CD8-positive, alpha-beta memory T cell (primary cell): ENCODE measurements at regions not wholly inside any gene's neighbourhood (a gene's known extent, or its start where the extent isn't known, plus 50 kb on each side); places are given as distances from the start of the nearest gene placed in this dataset.
A peak's percentile ranks its signal among the peaks of the same experiment; 100 is the strongest.
"Not testable (repeated sequence)": the region's sequence is repeated elsewhere in the genome, so short reads cannot be mapped to it uniquely, and the experiment has no call there.

Source experiments
- CTCF ChIA-PET: fragments of 350-600 bp; sonication (Branson Sonifier 250); formaldehyde crosslinking; loops from one replicate; lab custom pipeline; 2021; ENCODE audit warnings: antibody characterized with exemption; lab: Charles Lee
- POLR2A ChIA-PET: fragments of 350-600 bp; sonication (Branson Sonifier 250); formaldehyde crosslinking; loops from one replicate; lab custom pipeline; 2021; ENCODE audit warnings: antibody characterized with exemption; lab: Charles Lee
- DNase-seq, 5 donors: peaks; one replicate each; pipeline versions ENCODE4 v3.0.0 to v3.0.0-alpha.2; 2020 to 2022; ENCODE audit warnings: mixed read lengths in 1 of 5
- H3K27ac ChIP-seq: one replicate; pipeline ENCODE4 v1.7.0; 2013; ENCODE audit warnings: low read depth, mild to moderate bottlenecking, low read length, moderate library complexity
- H3K27me3 ChIP-seq: 2 replicates; pipeline ENCODE4 v1.7.0; 2013; ENCODE audit warnings: low read length, mild to moderate bottlenecking; ENCODE audit not compliant: insufficient read depth, poor library complexity, severe bottlenecking
- H3K36me3 ChIP-seq: 2 replicates; pipeline ENCODE4 v1.7.0; 2013; ENCODE audit warnings: mild to moderate bottlenecking, low read length, moderate library complexity; ENCODE audit not compliant: insufficient read depth
- H3K4me1 ChIP-seq: 2 replicates; pipeline ENCODE4 v1.7.0; 2013; ENCODE audit warnings: mild to moderate bottlenecking, low read length, moderate library complexity; ENCODE audit not compliant: insufficient read depth
- H3K4me3 ChIP-seq: 2 replicates; pipeline ENCODE4 v1.7.0; 2013; ENCODE audit warnings: mild to moderate bottlenecking, low read length
- H3K9me3 ChIP-seq: 2 replicates; pipeline ENCODE4 v1.7.0; 2013; ENCODE audit warnings: mild to moderate bottlenecking, low read length
- H3K27ac Mint-ChIP-seq, 8 donors: one replicate each; pipeline ENCODE4 v1.8.0; 2020 to 2021; ENCODE audit warnings: mixed read lengths in 8 of 8, mild to moderate bottlenecking in 6 of 8, inconsistent platforms in 3 of 8, moderate library complexity in 3 of 8
- H3K27me3 Mint-ChIP-seq, 2 donors: one replicate each; pipeline ENCODE4 v1.8.0; 2020 to 2021; ENCODE audit warnings: mixed read lengths in 2 of 2, mild to moderate bottlenecking in 1 of 2, moderate library complexity in 1 of 2
- H3K36me3 Mint-ChIP-seq, 3 donors: one replicate each; pipeline ENCODE4 v1.8.0; 2020 to 2021; ENCODE audit warnings: mixed read lengths in 3 of 3, inconsistent platforms in 1 of 3, mild to moderate bottlenecking in 1 of 3
- H3K4me1 Mint-ChIP-seq, 3 donors: one replicate each; pipeline ENCODE4 v1.8.0; 2020 to 2021; ENCODE audit warnings: mixed read lengths in 3 of 3, inconsistent platforms in 1 of 3, mild to moderate bottlenecking in 1 of 3
- H3K4me3 Mint-ChIP-seq, 7 donors: one replicate each; pipeline ENCODE4 v1.8.0; 2020 to 2021; ENCODE audit warnings: mixed read lengths in 7 of 7, mild to moderate bottlenecking in 6 of 7, moderate library complexity in 4 of 7, inconsistent platforms in 2 of 7
- H3K9me3 Mint-ChIP-seq, 5 donors: one replicate each; pipeline ENCODE4 v1.8.0; 2020 to 2022; ENCODE audit warnings: mixed read lengths in 5 of 5, mild to moderate bottlenecking in 3 of 5, moderate library complexity in 2 of 5, inconsistent platforms in 1 of 5

- POLR2A ChIA-PET = no interaction called here
- Mint-ChIP-seq H3K36me3 (no peaks in the 10 kb centered on the region), H3K4me3 (no peak overlapping the region), H3K4me1 (no peaks in the 10 kb centered on the region), H3K9me3 (peaks cover 4 to 14% (median 11%) of the 10 kb centered on the region in 5 donors), H3K27me3 (peaks cover 6 to 15% of the 10 kb centered on the region in 2 donors), H3K27ac (no peak overlapping the region)
- no peaks in the 10 kb centered on the region for H3K36me3 ChIP-seq
- H3K4me3 ChIP-seq = no peak overlapping the region
- no peaks in the 10 kb centered on the region for H3K27me3 ChIP-seq
- no peak overlapping the region for H3K27ac ChIP-seq
- no peaks in the 10 kb centered on the region for H3K9me3 ChIP-seq
- H3K4me1 ChIP-seq = no peaks in the 10 kb centered on the region
- CTCF ChIA-PET = no interaction called here
- no peak for DNase-seq
Observed at GRCh38 chr9:124084087-124084486, 72.5 kb downstream of the LHX2 start.

GRCh38 chr9:124087226-124087625, 75.7 kb downstream of the LHX2 start:
- CTCF ChIA-PET = no interaction called here
- no peak overlapping the region for H3K4me3 ChIP-seq
- no peak overlapping the region for H3K4me3 Mint-ChIP-seq

DNA sequence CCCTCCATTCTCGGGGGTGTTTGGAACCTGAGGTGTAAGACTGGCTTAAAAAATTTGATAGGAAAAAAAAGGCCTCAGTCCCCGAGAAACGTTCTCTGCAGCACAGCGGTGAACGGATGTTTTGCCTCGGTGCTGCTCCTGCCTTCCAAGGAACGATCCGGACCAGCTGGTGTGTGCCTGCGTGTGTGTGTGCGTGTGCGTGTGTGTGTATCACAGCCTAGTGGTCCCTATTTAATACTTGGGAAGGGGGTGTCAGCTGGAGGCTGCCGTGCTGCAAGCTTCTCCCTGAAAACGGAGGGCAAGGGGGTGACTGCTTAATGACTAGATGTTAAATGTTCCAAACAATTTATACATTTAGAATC, 76.9 kb downstream of the LHX2 start:
- Mint-ChIP-seq H3K27me3 (peaks cover 10 to 19% of the 10 kb centered on the region in 2 donors), H3K9me3 (peaks cover 4 to 14% (median 11%) of the 10 kb centered on the region in 5 donors), H3K27ac (no peak overlapping the region), H3K4me3 (no peak overlapping the region), H3K36me3 (peaks cover 0 to 3% (median 0%) of the 10 kb centered on the region in 3 donors), H3K4me1 (no peaks in the 10 kb centered on the region)
- no peak for DNase-seq
- Histone ChIP-seq H3K4me3 (no peak overlapping the region), H3K27me3 (no peaks in the 10 kb centered on the region), H3K27ac (no peak overlapping the region), H3K4me1 (no peaks in the 10 kb centered on the region), H3K36me3 (no peaks in the 10 kb centered on the region), H3K9me3 (no peaks in the 10 kb centered on the region)
- CTCF ChIA-PET = no interaction called here
- POLR2A ChIA-PET = no interaction called here

More at GRCh38 chr9:124087226-124087625, 75.7 kb downstream of the LHX2 start:
- no peaks in the 10 kb centered on the region for H3K27me3 ChIP-seq
- POLR2A ChIA-PET = no interaction called here
- DNase-seq = no peak
- H3K4me1 ChIP-seq = no peaks in the 10 kb centered on the region
- H3K36me3 Mint-ChIP-seq = peaks cover 0 to 3% (median 0%) of the 10 kb centered on the region in 3 donors
- H3K27me3 Mint-ChIP-seq = peaks cover 6 to 21% of the 10 kb centered on the region in 2 donors
- no peaks in the 10 kb centered on the region for H3K36me3 ChIP-seq
- H3K9me3 Mint-ChIP-seq = peaks cover 4 to 14% (median 11%) of the 10 kb centered on the region in 5 donors
- no peaks in the 10 kb centered on the region for H3K9me3 ChIP-seq
- H3K4me1 Mint-ChIP-seq = no peaks in the 10 kb centered on the region
- H3K27ac Mint-ChIP-seq = no peak overlapping the region
- no peak overlapping the region for H3K27ac ChIP-seq

- H3K27ac ChIP-seq, H3K36me3 Mint-ChIP-seq, H3K27ac Mint-ChIP-seq, POLR2A ChIA-PET, H3K27me3 ChIP-seq, CTCF ChIA-PET, H3K9me3 ChIP-seq, H3K4me3 ChIP-seq, H3K4me1 Mint-ChIP-seq, H3K4me1 ChIP-seq, H3K36me3 ChIP-seq, DNase-seq, H3K4me3 Mint-ChIP-seq: not testable (repeated sequence)
- Mint-ChIP-seq H3K27me3 (peaks cover 10 to 15% of the 10 kb centered on the region in 2 donors), H3K9me3 (peaks cover 4 to 14% (median 11%) of the 10 kb centered on the region in 5 donors)
Observed at GRCh38 chr9:124089631-124090488, 78.3 kb downstream of the LHX2 start.

DNA sequence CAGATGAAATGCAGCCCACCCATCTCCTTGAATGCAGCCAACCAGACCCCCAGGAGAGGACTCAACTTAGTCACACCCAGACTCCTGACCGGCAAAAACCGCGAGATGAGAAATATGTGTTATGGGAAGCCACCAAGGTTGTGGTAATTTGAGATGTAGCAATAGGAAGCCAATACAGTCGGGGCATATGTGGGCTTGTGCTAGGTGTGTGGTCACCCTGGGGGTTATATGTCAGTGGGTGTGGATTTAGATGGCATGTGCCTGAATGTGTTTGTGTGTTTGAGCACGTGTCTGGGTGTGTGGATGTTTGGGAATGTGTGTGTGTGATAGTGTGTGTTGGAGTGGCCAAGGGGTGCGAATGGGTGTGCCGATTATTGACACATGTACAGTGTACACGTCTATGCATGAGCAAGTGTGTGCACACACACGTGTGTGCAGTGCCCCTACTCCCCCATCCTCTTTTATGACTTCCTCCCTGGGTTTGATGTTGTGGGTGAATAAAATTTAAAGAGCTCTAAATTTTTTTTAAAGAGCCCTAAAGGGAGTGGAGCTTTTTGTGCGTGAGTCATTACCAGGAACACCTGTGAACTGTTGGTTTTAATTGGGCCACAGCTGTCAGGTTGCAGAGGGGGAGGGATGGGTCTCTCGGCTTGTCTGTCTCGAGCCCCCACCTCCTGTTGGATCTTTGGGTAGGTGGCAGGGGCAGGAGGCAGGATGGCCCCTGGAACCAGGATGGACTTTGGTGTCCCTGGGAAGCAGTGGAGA, 86.8 kb downstream of the LHX2 start:
- Mint-ChIP-seq H3K4me3 (no peak overlapping the region), H3K4me1 (no peaks in the 10 kb centered on the region), H3K9me3 (no peaks in the 10 kb centered on the region), H3K27me3 (peaks cover 13 to 25% of the 10 kb centered on the region in 2 donors), H3K27ac (peak overlapping the region in 1 of 8 donors; percentile 46), H3K36me3 (no peaks in the 10 kb centered on the region)
- Histone ChIP-seq H3K4me3 (no peak overlapping the region), H3K9me3 (no peaks in the 10 kb centered on the region), H3K27ac (no peak overlapping the region), H3K4me1 (no peaks in the 10 kb centered on the region), H3K36me3 (no peaks in the 10 kb centered on the region), H3K27me3 (no peaks in the 10 kb centered on the region)
- CTCF ChIA-PET = no interaction called here
- DNase-seq = no peak
- POLR2A ChIA-PET = no interaction called here

GRCh38 chr9:124099860-124100259, 88.3 kb downstream of the LHX2 start:
- Mint-ChIP-seq H3K9me3 (no peaks in the 10 kb centered on the region), H3K27ac (no peak overlapping the region), H3K4me1 (no peaks in the 10 kb centered on the region), H3K27me3 (peaks cover 13 to 25% of the 10 kb centered on the region in 2 donors), H3K36me3 (no peaks in the 10 kb centered on the region), H3K4me3 (no peak overlapping the region)
- Histone ChIP-seq H3K9me3 (no peaks in the 10 kb centered on the region), H3K27me3 (no peaks in the 10 kb centered on the region), H3K27ac (no peak overlapping the region), H3K36me3 (no peaks in the 10 kb centered on the region), H3K4me3 (no peak overlapping the region), H3K4me1 (no peaks in the 10 kb centered on the region)
- CTCF ChIA-PET = no interaction called here
- no peak for DNase-seq
- POLR2A ChIA-PET = no interaction called here

DNA sequence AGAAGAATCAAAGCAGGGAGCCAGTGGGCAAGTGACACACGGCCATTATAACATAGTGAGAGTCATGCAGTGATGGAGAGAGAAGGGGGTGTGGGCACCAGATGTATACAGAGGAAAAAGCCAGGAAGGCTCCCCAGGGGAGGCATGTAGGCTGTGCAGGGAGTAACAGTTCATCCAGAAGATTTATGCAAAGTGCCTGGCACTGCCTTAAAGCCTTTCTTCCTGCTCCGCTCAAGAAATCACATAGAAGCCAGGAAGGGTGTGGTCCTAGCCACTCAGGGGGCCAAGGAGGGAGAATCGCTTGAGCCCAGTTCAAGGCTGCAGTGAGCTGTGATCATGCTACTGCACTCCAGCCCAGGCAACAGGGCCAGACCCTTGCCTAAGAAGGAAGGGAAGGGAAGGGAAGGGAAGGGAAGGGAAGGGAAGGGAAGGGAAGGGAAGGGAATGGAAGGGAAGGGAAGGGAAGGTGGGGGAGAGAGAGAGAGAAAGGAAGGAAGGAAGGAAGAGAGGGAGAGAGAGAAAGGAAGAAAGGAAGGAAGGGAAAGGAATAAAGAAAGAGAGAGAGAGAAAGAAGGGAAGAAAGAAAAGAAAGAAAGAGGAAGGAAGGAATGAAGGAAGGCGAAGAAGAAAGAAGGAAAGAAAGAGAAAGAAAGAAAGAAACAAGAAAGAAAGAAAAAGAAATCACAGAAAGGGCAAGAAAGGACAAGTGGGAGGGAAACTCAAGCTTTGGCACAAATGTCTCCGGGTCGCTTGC, 89.8 kb downstream of the LHX2 start:
- CTCF ChIA-PET = no interaction called here

GRCh38 chr9:124101969-124102345, 90.4 kb downstream of the LHX2 start:
- no peak for DNase-seq
- no peaks in the 10 kb centered on the region for H3K4me1 ChIP-seq
- Mint-ChIP-seq H3K4me3 (no peak overlapping the region), H3K9me3 (no peaks in the 10 kb centered on the region), H3K4me1 (no peaks in the 10 kb centered on the region), H3K36me3 (no peaks in the 10 kb centered on the region), H3K27ac (no peak overlapping the region), H3K27me3 (peaks cover 18 to 33% of the 10 kb centered on the region in 2 donors)
- no peak overlapping the region for H3K27ac ChIP-seq
- H3K9me3 ChIP-seq = no peaks in the 10 kb centered on the region
- ChIA-PET CTCF (no interaction called here), POLR2A (no interaction called here)
- H3K36me3 ChIP-seq = no peaks in the 10 kb centered on the region
- H3K27me3 ChIP-seq = no peaks in the 10 kb centered on the region
- H3K4me3 ChIP-seq = no peak overlapping the region

More for the DNA sequence above, 89.8 kb downstream of the LHX2 start:
- Mint-ChIP-seq H3K9me3 (no peaks in the 10 kb centered on the region), H3K36me3 (no peaks in the 10 kb centered on the region), H3K4me3 (no peak overlapping the region), H3K27ac (no peak overlapping the region), H3K4me1 (no peaks in the 10 kb centered on the region), H3K27me3 (peaks cover 15 to 33% of the 10 kb centered on the region in 2 donors)
- POLR2A ChIA-PET = no interaction called here
- no peaks in the 10 kb centered on the region for H3K4me1 ChIP-seq
- no peak for DNase-seq
- H3K27me3 ChIP-seq = no peaks in the 10 kb centered on the region
- H3K27ac ChIP-seq = no peak overlapping the region
- H3K36me3 ChIP-seq = no peaks in the 10 kb centered on the region
- no peaks in the 10 kb centered on the region for H3K9me3 ChIP-seq
- H3K4me3 ChIP-seq = no peak overlapping the region
